GM18511 (cell line): ENCODE measurements at regions not wholly inside any gene's neighbourhood (a gene's known extent, or its start where the extent isn't known, plus 50 kb on each side); places are given as distances from the start of the nearest gene placed in this dataset.
"Not testable (repeated sequence)": the region's sequence is repeated elsewhere in the genome, so short reads cannot be mapped to it uniquely, and the experiment has no call there.

Experiments
- ATAC-seq: cut with Tn5 transposase; IDR thresholded peaks from one replicate; pipeline ENCODE4 v1.9.1; 2021; ENCODE audit warnings: mild to moderate bottlenecking, moderate library complexity; ENCODE audit not compliant: unreplicated experiment

DNA sequence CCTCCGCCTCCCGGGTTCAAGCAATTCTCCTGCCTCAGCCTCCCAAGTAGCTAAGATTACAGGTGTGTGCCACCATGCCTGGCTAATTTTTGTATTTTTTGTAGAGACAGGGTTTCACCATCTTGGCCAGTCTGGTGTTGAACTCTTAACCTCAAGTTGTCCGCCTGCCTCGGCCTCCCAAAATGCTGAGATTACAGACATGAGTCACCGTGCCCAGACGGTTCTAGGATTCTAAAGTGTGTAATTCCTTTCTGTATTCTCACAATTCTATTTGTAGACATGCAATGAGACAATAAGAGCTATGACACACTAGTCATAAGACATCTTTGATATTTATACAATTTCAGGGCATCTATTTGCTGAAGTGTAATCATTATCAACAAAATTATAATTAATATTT is 585.0 kb upstream of the FLRT2 start:
- ATAC-seq, result not testable (repeated sequence)

- no peak for ATAC-seq
Measured at GRCh38 chr14:84959851-84960520, 570.0 kb upstream of the FLRT2 start.

GRCh38 chr14:84961637-84962036 is 568.3 kb upstream of the FLRT2 start:
- no peak for ATAC-seq

DNA sequence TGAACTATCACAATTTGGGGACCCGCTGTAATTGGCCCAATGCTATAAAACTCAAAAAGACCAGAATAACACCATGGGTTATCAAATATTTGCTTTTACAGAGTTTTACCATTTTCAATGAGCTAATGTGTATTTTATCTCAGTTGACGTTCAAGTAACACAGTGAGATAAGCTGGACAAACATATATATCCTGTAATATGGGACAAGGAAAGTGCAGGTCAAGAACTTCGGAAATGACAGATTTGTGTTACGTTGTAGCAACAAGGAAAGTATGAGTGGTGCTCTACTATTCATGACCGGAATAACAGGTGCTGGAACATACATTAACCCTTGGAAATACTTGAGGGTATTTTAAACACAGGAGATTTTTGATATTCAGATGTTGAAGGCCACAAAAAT is 566.4 kb upstream of the FLRT2 start:
- no peak for ATAC-seq

DNA sequence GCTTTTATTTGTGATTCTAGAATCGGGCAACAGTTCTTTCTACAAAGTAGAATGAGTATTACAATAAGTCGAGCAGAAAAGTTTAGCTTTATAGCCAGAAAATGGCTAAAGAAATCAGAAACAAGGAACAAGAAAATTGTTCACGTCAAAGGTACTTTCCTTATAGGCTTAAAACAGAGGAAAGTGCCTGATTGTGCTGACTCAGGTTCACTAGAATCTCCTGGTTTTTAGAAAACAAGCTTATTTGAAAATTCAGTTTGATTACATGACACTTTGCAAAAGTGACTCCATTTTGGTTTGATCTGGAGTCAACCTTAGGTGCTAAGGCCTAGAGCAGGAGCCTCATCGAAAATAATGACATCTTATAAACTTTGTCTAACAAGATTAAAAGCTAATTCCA is 564.7 kb upstream of the FLRT2 start:
- no peak for ATAC-seq

DNA sequence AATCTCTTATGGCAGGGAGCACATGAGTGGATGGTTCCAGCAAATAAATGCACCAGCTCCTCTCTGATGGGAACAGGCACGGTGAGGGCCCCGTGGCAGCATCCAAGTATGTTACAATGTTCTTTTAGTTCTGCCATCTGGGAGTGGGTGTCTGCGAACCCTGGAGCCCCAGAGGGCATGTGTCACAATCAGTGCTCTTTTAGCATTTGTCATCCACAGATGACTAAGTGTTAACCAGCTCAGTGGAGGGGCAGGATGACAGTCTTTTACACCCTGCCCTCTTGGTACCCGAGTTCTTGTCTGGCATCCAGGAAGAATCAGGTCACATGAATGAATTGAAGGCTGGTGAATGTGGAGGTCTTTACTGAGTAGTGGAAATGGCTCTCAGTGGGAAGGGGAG is 560.4 kb upstream of the FLRT2 start:
- ATAC-seq, result no peak

DNA sequence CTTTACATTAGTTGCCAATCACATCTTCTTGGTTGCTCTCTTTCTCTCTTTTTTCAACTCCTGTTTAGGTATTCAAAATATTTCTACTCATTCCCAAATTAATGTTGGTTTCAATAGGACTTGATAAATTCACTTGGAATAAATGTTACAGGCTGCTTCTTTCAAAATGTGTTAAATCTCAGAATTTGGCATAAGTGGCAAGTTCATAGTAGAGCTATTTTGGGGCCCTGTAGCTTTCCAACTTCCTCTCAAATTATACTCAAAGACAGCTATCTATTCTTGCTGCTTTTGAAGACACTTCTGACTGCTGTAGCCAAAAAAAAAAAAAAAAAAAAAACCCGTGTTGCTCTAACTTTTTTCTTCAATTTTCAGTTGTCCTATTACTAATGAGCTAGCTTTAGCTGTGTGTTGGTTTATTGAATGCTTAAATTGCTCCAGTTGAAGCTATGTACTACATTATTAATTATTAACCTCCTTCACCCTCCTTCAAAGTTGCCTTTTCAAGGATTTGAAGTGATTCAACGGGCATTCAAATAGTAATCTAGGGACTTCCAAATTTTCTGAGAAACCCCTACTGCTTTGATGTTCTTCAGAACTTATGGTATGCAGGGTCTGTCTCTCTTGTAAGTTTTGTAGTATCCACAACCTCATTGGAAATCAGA is 554.6 kb upstream of the FLRT2 start:
- ATAC-seq, result no peak

- no peak for ATAC-seq
Measured at GRCh38 chr14:84976805-84977204, 553.1 kb upstream of the FLRT2 start.

DNA sequence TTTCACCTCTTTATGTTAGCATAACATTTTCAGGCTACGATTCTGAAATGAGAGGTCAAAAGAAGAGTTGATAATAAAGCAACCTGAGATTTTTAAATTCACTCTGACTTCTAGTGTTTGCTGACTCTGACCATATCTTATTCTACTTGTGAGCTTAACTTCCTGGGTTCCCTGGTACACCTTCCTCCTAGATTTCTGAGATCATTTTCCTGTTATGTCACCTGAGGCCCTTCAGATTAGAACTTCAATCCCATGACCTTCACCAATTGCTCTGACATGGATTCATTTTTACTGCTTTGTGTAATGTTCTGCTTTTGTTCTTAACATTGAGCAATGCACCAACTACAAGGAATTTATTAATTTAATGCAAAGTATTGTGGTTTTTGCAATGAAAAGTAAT is 542.9 kb upstream of the FLRT2 start:
- ATAC-seq, result no peak

DNA sequence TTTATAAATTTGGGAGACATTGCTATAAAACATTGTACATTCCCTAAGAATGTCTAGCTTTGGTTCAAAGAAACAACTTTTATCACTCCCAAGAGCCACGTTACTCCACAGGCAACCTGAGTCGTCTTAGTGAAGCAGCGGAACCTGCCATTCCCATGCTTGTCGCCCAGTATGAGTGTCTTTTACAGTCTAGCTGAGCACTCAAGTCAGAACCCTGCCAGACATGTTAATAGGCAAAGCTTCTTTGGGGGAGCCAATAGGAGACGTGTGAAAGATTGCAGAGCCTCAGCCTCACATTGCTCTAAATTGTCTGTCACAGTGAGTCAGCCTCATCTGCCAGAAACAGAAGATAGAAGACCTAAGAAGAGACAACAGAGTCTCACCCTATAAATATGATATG is 541.6 kb upstream of the FLRT2 start:
- ATAC-seq, result no peak

GRCh38 chr14:84991021-84991420 is 538.9 kb upstream of the FLRT2 start:
- no peak for ATAC-seq

- no peak for ATAC-seq
Measured at GRCh38 chr14:84998216-84998615, 531.7 kb upstream of the FLRT2 start.

DNA sequence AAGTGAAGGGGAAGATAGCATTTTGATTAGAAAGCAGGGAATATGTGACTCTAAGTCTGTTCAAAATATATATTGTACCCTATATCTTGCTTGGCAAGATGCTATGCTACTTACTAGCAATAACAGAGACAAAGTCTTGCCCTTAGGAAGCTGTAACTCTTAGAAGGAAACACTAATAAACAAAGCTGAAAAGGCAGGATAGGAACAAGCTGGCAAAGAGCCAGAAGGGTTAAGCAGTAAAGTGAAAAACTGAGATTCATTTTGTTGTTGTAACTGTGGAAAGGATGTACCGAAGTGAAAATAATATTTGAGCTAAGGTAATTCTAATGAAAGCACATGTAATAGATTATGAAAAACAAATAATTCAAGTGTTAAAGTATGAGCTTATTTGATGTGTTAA is 527.1 kb upstream of the FLRT2 start:
- ATAC-seq, result no peak

- no peak for ATAC-seq
Measured at GRCh38 chr14:85003805-85004204, 526.1 kb upstream of the FLRT2 start.

DNA sequence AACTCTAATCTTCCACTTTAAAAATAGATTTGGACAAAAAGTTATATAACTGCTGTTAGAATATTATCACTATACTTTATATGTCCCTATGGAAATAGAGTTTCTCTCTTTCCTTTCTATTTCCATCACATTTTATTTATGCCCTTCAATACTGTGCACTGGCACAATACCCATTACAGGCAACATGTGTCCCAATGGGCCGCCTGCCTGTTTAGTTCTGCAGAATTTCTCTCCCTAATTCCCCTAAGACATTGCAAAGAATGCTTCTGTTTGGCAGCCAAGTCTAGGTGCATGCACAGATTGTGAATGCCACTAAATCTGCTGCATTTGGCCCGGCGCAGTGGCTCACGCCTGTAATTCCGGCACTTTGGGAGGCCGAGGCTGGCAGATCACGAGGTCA is 520.4 kb upstream of the FLRT2 start:
- no peak for ATAC-seq

DNA sequence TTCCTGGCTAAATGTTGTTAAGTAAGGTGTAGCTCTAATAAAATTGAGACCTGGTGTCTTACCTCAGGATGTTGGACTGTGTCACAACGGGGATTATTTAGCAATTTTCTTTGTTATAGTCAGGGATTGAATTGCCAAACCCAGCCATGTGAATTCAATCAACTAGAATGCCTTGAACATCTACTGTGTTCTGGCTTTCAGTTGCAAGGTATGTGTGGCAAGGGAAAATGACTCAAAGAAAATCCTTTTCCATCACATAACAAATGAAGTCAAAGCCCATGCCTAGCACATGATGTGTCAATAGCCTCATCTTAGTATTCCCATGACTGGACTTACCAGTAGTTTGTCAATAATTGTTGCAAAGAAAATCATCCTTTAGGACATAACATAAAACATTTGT is 519.8 kb upstream of the FLRT2 start:
- no peak for ATAC-seq

GRCh38 chr14:85016496-85016895 is 513.4 kb upstream of the FLRT2 start:
- no peak for ATAC-seq

DNA sequence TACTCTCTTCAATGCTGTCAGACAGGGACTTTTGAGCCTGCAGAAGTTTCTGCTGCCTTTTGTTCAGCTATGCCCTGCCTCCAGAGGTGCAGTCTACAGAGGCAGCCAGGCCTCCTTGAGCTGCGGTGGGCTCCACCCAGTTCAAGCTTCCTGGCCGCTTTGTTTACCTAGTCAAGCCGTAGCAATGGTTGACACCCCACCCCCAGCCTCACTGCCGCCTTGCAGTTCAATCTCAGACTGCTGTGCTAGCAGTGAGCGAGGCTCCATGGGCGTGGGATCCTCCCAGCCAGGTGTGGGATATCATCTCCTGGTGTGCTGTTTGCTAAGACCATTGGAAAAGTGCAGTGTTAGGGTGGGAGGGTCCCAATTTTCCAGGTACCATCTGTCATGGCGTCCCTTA is 506.1 kb upstream of the FLRT2 start:
- not testable (repeated sequence) for ATAC-seq

GRCh38 chr14:85024931-85025330 is 505.0 kb upstream of the FLRT2 start:
- ATAC-seq, result no peak

- no peak for ATAC-seq
Measured at GRCh38 chr14:85027681-85028370, 502.1 kb upstream of the FLRT2 start.

- ATAC-seq, result no peak
Measured at GRCh38 chr14:85037411-85037810, 492.5 kb upstream of the FLRT2 start.
